Keratinocyte (primary cell): ENCODE measurements at regions not wholly inside any gene's neighbourhood (a gene's known extent, or its start where the extent isn't known, plus 50 kb on each side); places are given as distances from the start of the nearest gene placed in this dataset.

Experiments
- CTCF ChIP-seq, 3 experiments: IDR thresholded peaks in 1 of 3; conservative IDR thresholded peaks in 1 of 3; optimal IDR thresholded peaks in 1 of 3; 2 replicates in 2 of 3; 3 replicates in 1 of 3; pipeline versions ENCODE3 to v1.5.1; 2011; ENCODE audit warnings: low read length in 3 of 3, mild to moderate bottlenecking in 3 of 3, moderate library complexity in 2 of 3, control low read depth in 1 of 3, inconsistent platforms in 1 of 3; ENCODE audit not compliant: insufficient read depth in 2 of 3; ENCODE audit errors: extremely low read depth in 1 of 3
- EZH2 ChIP-seq: IDR thresholded peaks from one replicate; pipeline ENCODE4 v1.6.1; 2012; ENCODE audit warnings: inconsistent platforms, mild to moderate bottlenecking, low read length, moderate library complexity

DNA sequence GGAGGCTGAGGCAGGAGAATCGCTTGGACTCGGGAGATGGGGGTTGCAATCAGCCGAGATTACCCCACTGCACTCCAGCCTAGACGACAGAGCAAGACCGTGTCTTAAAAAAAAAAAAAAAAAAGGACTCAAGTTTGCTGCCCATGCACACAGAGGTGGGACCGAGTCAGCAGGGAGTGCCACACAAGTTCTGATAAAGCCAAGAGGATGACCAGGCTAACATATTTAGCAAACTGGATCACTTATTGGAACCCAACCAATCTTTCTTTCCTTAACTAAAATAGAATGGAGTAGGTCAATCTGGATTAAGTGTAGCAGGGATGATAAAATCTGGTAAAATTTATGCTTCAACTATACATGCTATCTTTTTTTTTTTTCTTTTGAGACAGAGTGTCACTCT lies 190.4 kb upstream of the FOXN3 start:
- TF ChIP-seq CTCF (optimal IDR thresholded peaks at IDR 0.05 in 1 of 3, IDR thresholded peaks at IDR 0.05 in 1 of 3, conservative IDR thresholded peaks at IDR 0.05 in 1 of 3; ENCODE audit: extremely low read depth in 1 of 3, insufficient read depth in 2 of 3, low read length in 3 of 3) (no peak), EZH2 (no peak)
